GM13977 (cell line): ENCODE measurements at regions not wholly inside any gene's neighbourhood (a gene's known extent, or its start where the extent isn't known, plus 50 kb on each side); places are given as distances from the start of the nearest gene placed in this dataset.
"Not testable (repeated sequence)": the region's sequence is repeated elsewhere in the genome, so short reads cannot be mapped to it uniquely, and the experiment has no call there.

ENCODE experiments used
- DNase-seq: peaks from one replicate; pipeline ENCODE4 v3.0.0; 2012; ENCODE audit warnings: low spot score
- CTCF ChIP-seq: IDR thresholded peaks from 2 replicates; pipeline ENCODE4 v1.5.1; 2012; ENCODE audit warnings: mild to moderate bottlenecking, control low read depth; ENCODE audit not compliant: insufficient read depth; ENCODE audit errors: extremely low read depth, missing control alignments
- in situ Hi-C: fragments of 300-500 bp; cut with MboI; formaldehyde crosslinking; loops from one replicate; pipeline ENCODE4 v1.12.0; 2022; ENCODE audit warnings: low sequenced_read_pairs, low pct_unique_long_range_greater_than_20kb, mixed read lengths, inconsistent platforms; ENCODE audit not compliant: unreplicated experiment

- no peak for TF ChIP-seq CTCF
- in situ Hi-C loops, result loop anchor here (25.0 kb wide), 1 partner anchor 348 kb away; no protein-coding TSS in a partner anchor
- no peak for DNase-seq
These were observed 72.0 kb upstream of the SMARCAD1 start for GRCh38 chr4:94135701-94136100.

- no peak for TF ChIP-seq CTCF
- DNase-seq, result no peak
- in situ Hi-C loops, result loop anchor here (25.0 kb wide), 1 partner anchor 353 kb away; no protein-coding TSS in a partner anchor
These were observed 67.6 kb upstream of the SMARCAD1 start for GRCh38 chr4:94139931-94140612.

- DNase-seq, result no peak
- no peak for TF ChIP-seq CTCF
- in situ Hi-C loops, result loop anchor here (25.0 kb wide), 1 partner anchor 354 kb away; no protein-coding TSS in a partner anchor
These were observed 66.7 kb upstream of the SMARCAD1 start for GRCh38 chr4:94141001-94141400.

GRCh38 chr4:94148052-94148451 is 59.6 kb upstream of the SMARCAD1 start:
- DNase-seq, result not testable (repeated sequence)

GRCh38 chr4:94152466-94152865 is 55.2 kb upstream of the SMARCAD1 start:
- in situ Hi-C loops, result no loop called here
- DNase-seq, result no peak
- TF ChIP-seq CTCF, result no peak

More at GRCh38 chr4:94148052-94148451, 59.6 kb upstream of the SMARCAD1 start:
- in situ Hi-C loops, result loop anchor here (25.0 kb wide), 1 partner anchor 361 kb away; no protein-coding TSS in a partner anchor

- in situ Hi-C loops, DNase-seq: not testable (repeated sequence)
These were observed 52.3 kb upstream of the SMARCAD1 start for GRCh38 chr4:94155404-94155803.

- in situ Hi-C loops, result no loop called here
- no peak for DNase-seq
- no peak for TF ChIP-seq CTCF
These were observed 50.8 kb upstream of the SMARCAD1 start for GRCh38 chr4:94156826-94157225.
